ENCODE measurements at regions not wholly inside any gene's neighbourhood (a gene's known extent, or its start where the extent isn't known, plus 50 kb on each side); places are given as distances from the start of the nearest gene placed in this dataset.

DNA sequence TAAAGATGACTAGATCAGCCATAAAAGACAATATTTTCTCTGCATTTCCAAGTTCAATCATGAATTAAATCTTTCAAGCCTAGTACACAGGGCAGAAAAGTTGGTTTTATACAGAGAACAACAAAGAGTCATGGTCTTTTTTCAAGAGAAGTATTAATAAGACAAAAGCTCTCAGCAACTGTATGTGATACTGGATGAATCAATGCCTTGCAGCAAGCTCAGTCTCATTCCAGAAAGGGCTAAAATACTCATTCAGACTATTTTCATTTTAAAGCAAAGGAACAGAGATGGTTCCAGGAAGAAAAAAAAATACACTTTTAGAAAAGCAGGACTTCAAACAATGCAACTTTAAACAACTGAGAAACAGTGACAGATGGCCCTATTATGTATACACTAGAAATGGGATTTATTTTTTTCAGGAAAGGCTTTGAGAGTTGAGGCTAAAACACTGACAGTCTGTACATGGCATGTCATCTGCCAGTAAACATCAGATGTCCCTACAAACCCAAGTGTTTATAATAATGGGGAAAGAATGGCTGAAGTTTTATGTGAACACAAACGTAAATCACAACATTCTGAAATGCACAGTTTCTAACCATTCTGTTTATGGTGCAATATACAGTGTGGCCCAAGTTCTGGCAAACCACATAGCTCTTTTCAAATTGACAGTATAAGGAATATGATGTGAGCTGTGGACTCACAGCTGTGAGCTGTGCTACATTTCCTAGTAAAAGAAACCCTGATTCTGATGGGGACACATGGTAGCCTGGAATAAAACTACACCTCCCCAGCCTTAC is 114.3 kb upstream of the DST start:
- H4K20me1 ChIP-seq (ENCODE audit: insufficient read depth), result no peaks in the 10 kb centered on the region
- TF ChIP-seq, protein P1, sequence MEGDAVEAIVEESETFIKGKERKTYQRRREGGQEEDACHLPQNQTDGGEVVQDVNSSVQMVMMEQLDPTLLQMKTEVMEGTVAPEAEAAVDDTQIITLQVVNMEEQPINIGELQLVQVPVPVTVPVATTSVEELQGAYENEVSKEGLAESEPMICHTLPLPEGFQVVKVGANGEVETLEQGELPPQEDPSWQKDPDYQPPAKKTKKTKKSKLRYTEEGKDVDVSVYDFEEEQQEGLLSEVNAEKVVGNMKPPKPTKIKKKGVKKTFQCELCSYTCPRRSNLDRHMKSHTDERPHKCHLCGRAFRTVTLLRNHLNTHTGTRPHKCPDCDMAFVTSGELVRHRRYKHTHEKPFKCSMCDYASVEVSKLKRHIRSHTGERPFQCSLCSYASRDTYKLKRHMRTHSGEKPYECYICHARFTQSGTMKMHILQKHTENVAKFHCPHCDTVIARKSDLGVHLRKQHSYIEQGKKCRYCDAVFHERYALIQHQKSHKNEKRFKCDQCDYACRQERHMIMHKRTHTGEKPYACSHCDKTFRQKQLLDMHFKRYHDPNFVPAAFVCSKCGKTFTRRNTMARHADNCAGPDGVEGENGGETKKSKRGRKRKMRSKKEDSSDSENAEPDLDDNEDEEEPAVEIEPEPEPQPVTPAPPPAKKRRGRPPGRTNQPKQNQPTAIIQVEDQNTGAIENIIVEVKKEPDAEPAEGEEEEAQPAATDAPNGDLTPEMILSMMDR (IDR thresholded peaks at IDR 0.05 in 2 of 3, conservative IDR thresholded peaks at IDR 0.05 in 1 of 3; ENCODE audit: borderline replicate concordance in 1 of 3, insufficient read depth in 1 of 3, low read depth in 2 of 3, low read length in 2 of 3), result no peak
- TF ChIP-seq, protein P2, sequence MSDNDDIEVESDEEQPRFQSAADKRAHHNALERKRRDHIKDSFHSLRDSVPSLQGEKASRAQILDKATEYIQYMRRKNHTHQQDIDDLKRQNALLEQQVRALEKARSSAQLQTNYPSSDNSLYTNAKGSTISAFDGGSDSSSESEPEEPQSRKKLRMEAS (IDR thresholded peaks at IDR 0.05), result no peak
- TF ChIP-seq RAD21 (IDR thresholded peaks at IDR 0.05; ENCODE audit: low read depth), result no peak
- no peak for TF ChIP-seq SRF (IDR thresholded peaks at IDR 0.05; ENCODE audit: low read depth)
- TF ChIP-seq, protein P3, sequence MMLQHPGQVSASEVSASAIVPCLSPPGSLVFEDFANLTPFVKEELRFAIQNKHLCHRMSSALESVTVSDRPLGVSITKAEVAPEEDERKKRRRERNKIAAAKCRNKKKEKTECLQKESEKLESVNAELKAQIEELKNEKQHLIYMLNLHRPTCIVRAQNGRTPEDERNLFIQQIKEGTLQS (IDR thresholded peaks at IDR 0.05), result no peak
- TF ChIP-seq CBX3 (IDR thresholded peaks at IDR 0.05; ENCODE audit: low read depth), result no peak
- no peak for TF ChIP-seq POLR2AphosphoS5 (IDR thresholded peaks at IDR 0.05; ENCODE audit: low read depth, low read length)
- no peak for TF ChIP-seq FOSL1 (IDR thresholded peaks at IDR 0.05; ENCODE audit: low read depth)
- TF ChIP-seq SIN3A (IDR thresholded peaks at IDR 0.05; ENCODE audit: low read depth), result no peak
- no peak for TF ChIP-seq SP1 (IDR thresholded peaks at IDR 0.05; ENCODE audit: low read depth)
- TF ChIP-seq TCF7L2 (IDR thresholded peaks at IDR 0.05; ENCODE audit: borderline replicate concordance, extremely low read depth, insufficient read depth, insufficient read length), result no peak
- TF ChIP-seq, protein P4, sequence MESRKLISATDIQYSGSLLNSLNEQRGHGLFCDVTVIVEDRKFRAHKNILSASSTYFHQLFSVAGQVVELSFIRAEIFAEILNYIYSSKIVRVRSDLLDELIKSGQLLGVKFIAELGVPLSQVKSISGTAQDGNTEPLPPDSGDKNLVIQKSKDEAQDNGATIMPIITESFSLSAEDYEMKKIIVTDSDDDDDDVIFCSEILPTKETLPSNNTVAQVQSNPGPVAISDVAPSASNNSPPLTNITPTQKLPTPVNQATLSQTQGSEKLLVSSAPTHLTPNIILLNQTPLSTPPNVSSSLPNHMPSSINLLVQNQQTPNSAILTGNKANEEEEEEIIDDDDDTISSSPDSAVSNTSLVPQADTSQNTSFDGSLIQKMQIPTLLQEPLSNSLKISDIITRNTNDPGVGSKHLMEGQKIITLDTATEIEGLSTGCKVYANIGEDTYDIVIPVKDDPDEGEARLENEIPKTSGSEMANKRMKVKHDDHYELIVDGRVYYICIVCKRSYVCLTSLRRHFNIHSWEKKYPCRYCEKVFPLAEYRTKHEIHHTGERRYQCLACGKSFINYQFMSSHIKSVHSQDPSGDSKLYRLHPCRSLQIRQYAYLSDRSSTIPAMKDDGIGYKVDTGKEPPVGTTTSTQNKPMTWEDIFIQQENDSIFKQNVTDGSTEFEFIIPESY (IDR thresholded peaks at IDR 0.05; ENCODE audit: extremely low read depth, insufficient replicate concordance, low read length), result no peak
- TF ChIP-seq EGR1 (IDR thresholded peaks at IDR 0.05; ENCODE audit: low read depth), result no peak
- TF ChIP-seq EZH2phosphoT487 (IDR thresholded peaks at IDR 0.05; ENCODE audit: borderline replicate concordance), result no peak
- TF ChIP-seq EZH2 (IDR thresholded peaks at IDR 0.05), result no peak
- TF ChIP-seq JUND (IDR thresholded peaks at IDR 0.05), result no peak
- ATAC-seq (no peak), DNase-seq (ENCODE audit: low read depth, low spot score) (no peak)
- CTCF ChIA-PET, result interaction anchor here (0.7 to 4.2 kb wide), 7 partner anchors 9 to 119 kb away, joined by 3 to 29 read pairs (median 3); no protein-coding TSS in a partner anchor
- peaks cover 95% of the 10 kb centered on the region for H3K79me2 ChIP-seq (ENCODE audit: insufficient read depth, low read length)
- H3K9ac ChIP-seq (ENCODE audit: low read length), result peak overlapping the region; percentile 36
- no peak overlapping the region for H2AFZ ChIP-seq (ENCODE audit: low read depth, low read length, poor library complexity, severe bottlenecking)
- H3K9me3 ChIP-seq (ENCODE audit: control insufficient read depth in 1 of 2, insufficient read depth in 1 of 2, low read depth in 1 of 2, low read length in 2 of 2), result no peaks in the 10 kb centered on the region
- H3K4me2 ChIP-seq (ENCODE audit: low read length), result peak overlapping the region; percentile 57
- no peaks in the 10 kb centered on the region for H3K27me3 ChIP-seq (ENCODE audit: insufficient read depth, low read length)
- 0 out of 4 replicates have a peak overlapping the region, but pooled peaks of 1 of the 2 experiments have one; percentile 5 for H3K4me3 ChIP-seq (replicated peaks in 1 of 2; ENCODE audit: low read depth in 1 of 2, low read length in 2 of 2)
- RAD21 ChIA-PET (ENCODE audit: low non-redundant PET in 1 of 2, low total read pairs in 2 of 2, uncharacterized antibody in 2 of 2, unreplicated experiment in 2 of 2), result interaction anchor here in 1 of 2 experiments (0.6 to 1.4 kb wide), 2 partner anchors 44 to 78 kb away, joined by 3 to 6 read pairs; no protein-coding TSS in a partner anchor
- no TSS peak for BruUV-seq (replicated peaks)
- intact Hi-C loops (cut with micrococcal nuclease), result loop anchor here (1.0 to 5.0 kb wide), 5 partner anchors 48 to 400 kb away; no protein-coding TSS in a partner anchor
- peaks cover 85 to 86% of the 10 kb centered on the region in 2 experiments for H3K4me1 ChIP-seq (ENCODE audit: control insufficient read depth in 1 of 2, insufficient read depth in 2 of 2, low read length in 2 of 2)
- no peaks in the 10 kb centered on the region for H3K9me2 ChIP-seq (ENCODE audit: insufficient read depth)
- H3K27ac ChIP-seq (ENCODE audit: low read depth, low read length), result peak overlapping the region; percentile 97
- H3K36me3 ChIP-seq (ENCODE audit: control insufficient read depth in 1 of 2, insufficient read depth in 2 of 2, low read length in 2 of 2), result peaks cover 0 to 5% of the 10 kb centered on the region in 2 experiments; a peak in 1 of 4 replicates
- POLR2A ChIA-PET, result no interaction called here
